Forelimb muscle (tissue), 1 donor: ENCODE measurements at regions not wholly inside any gene's neighbourhood (a gene's known extent, or its start where the extent isn't known, plus 50 kb on each side); places are given as distances from the start of the nearest gene placed in this dataset.
"Not testable (repeated sequence)": the region's sequence is repeated elsewhere in the genome, so short reads cannot be mapped to it uniquely, and the experiment has no call there.

Source experiments
- DNase-seq: peaks from one replicate; pipeline ENCODE4 v3.0.0-alpha.2; 2013; ENCODE audit warnings: low read depth

GRCh38 chr6:27773542-27774263 is 138.5 kb downstream of the OR2B2 start:
- DNase-seq, result not testable (repeated sequence)

- no peak for DNase-seq
Observed at GRCh38 chr6:27772261-27773001, 139.8 kb downstream of the OR2B2 start.

- no peak for DNase-seq
Observed at GRCh38 chr6:27771235-27771634, 141.0 kb downstream of the OR2B2 start.

GRCh38 chr6:27770724-27771123 is 141.5 kb downstream of the OR2B2 start:
- no peak for DNase-seq

- no peak for DNase-seq
Observed at GRCh38 chr6:27768556-27768955, 143.6 kb downstream of the OR2B2 start.

- no peak for DNase-seq
Observed at GRCh38 chr6:27767851-27768250, 144.3 kb downstream of the OR2B2 start.

- no peak for DNase-seq
Observed at GRCh38 chr6:27766405-27766804, 145.8 kb downstream of the OR2B2 start.

- no peak for DNase-seq
Observed at GRCh38 chr6:27765028-27765590, 147.1 kb downstream of the OR2B2 start.

- no peak for DNase-seq
Observed at GRCh38 chr6:27761391-27761790, 150.8 kb downstream of the OR2B2 start.

GRCh38 chr6:27760464-27760863 is 151.7 kb downstream of the OR2B2 start:
- no peak for DNase-seq

GRCh38 chr6:27759930-27760329 is 152.3 kb downstream of the OR2B2 start:
- no peak for DNase-seq

- no peak for DNase-seq
Observed at GRCh38 chr6:27758491-27758890, 153.7 kb downstream of the OR2B2 start.

GRCh38 chr6:27757307-27757706 is 154.9 kb downstream of the OR2B2 start:
- DNase-seq, result no peak

- DNase-seq, result no peak
Observed at GRCh38 chr6:27755768-27756167, 156.4 kb downstream of the OR2B2 start.

GRCh38 chr6:27754408-27754782 is 157.8 kb downstream of the OR2B2 start:
- no peak for DNase-seq

- no peak for DNase-seq
Observed at GRCh38 chr6:27753668-27754407, 158.4 kb downstream of the OR2B2 start.

GRCh38 chr6:27752038-27752885 is 159.9 kb downstream of the OR2B2 start:
- DNase-seq, result peak; percentile 78

- DNase-seq, result no peak
Observed at GRCh38 chr6:27748661-27749060, 163.5 kb downstream of the OR2B2 start.

GRCh38 chr6:27747637-27748036 is 164.6 kb downstream of the OR2B2 start:
- DNase-seq, result no peak

- not testable (repeated sequence) for DNase-seq
Observed at GRCh38 chr6:27746860-27747259, 165.3 kb downstream of the OR2B2 start.

GRCh38 chr6:27743787-27744186 is 168.4 kb downstream of the OR2B2 start:
- DNase-seq, result no peak
